HCT116 (cell line): ENCODE measurements at regions not wholly inside any gene's neighbourhood (a gene's known extent, or its start where the extent isn't known, plus 50 kb on each side); places are given as distances from the start of the nearest gene placed in this dataset.

Source experiments
- EZH2 ChIP-seq: fragments of 200-600 bp; sonication (generic); IDR thresholded peaks from 2 replicates; pipeline ENCODE4 v1.6.1; 2017; ENCODE audit warnings: antibody characterized with exemption, mixed run types
- EZH2phosphoT487 ChIP-seq: fragments of 200-600 bp; IDR thresholded peaks from 2 replicates; pipeline ENCODE4 v1.6.1; 2018; ENCODE audit warnings: antibody characterized with exemption, borderline replicate concordance
- JUND ChIP-seq: IDR thresholded peaks from 2 replicates; pipeline ENCODE4 v1.6.1; 2012
- MAX ChIP-seq: IDR thresholded peaks from 2 replicates; pipeline ENCODE4 v1.6.1; 2012
- POLR2AphosphoS5 ChIP-seq: IDR thresholded peaks from 2 replicates; pipeline ENCODE4 v1.6.1; 2011; ENCODE audit warnings: mild to moderate bottlenecking, low read depth, low read length, moderate library complexity
- REST ChIP-seq: IDR thresholded peaks from 2 replicates; pipeline ENCODE4 v1.6.1; 2012; ENCODE audit warnings: low read depth
- TF ChIP-seq, protein P1 (sequence below), 3 experiments: fragments of 200-600 bp in 1 of 3; sonication (generic) in 1 of 3; IDR thresholded peaks in 2 of 3; conservative IDR thresholded peaks in 1 of 3; 2 replicates each; pipeline ENCODE4 v1.5.1; 2012 to 2017; ENCODE audit warnings: low read depth in 2 of 3, low read length in 2 of 3, antibody characterized with exemption in 1 of 3, borderline replicate concordance in 1 of 3, control low read depth in 1 of 3, mild to moderate bottlenecking in 1 of 3, mixed read lengths in 1 of 3, mixed run types in 1 of 3, moderate library complexity in 1 of 3; ENCODE audit not compliant: insufficient read depth in 1 of 3

DNA sequence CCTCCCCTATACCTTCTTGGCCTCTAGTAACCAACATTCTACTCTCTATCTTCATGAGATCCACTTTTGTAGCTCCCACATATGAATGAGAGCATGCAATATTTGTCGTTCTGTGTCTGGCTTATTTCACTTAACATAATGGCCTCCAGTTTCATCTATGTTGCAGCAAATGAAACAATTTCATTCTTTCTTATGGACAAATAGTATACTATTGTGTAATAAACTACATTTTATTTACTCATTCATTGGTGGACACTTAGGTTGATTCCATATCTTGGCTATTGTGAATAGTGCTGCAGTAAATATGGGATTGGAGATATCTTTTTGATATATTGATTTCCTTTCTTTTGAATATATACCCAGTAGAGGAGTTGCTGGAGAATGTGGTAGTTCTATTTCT, 151.1 kb downstream of the JRKL start:
- TF ChIP-seq, protein P1, sequence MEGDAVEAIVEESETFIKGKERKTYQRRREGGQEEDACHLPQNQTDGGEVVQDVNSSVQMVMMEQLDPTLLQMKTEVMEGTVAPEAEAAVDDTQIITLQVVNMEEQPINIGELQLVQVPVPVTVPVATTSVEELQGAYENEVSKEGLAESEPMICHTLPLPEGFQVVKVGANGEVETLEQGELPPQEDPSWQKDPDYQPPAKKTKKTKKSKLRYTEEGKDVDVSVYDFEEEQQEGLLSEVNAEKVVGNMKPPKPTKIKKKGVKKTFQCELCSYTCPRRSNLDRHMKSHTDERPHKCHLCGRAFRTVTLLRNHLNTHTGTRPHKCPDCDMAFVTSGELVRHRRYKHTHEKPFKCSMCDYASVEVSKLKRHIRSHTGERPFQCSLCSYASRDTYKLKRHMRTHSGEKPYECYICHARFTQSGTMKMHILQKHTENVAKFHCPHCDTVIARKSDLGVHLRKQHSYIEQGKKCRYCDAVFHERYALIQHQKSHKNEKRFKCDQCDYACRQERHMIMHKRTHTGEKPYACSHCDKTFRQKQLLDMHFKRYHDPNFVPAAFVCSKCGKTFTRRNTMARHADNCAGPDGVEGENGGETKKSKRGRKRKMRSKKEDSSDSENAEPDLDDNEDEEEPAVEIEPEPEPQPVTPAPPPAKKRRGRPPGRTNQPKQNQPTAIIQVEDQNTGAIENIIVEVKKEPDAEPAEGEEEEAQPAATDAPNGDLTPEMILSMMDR (IDR thresholded peaks at IDR 0.05 in 2 of 3, conservative IDR thresholded peaks at IDR 0.05 in 1 of 3; ENCODE audit: borderline replicate concordance in 1 of 3, insufficient read depth in 1 of 3, low read depth in 2 of 3, low read length in 2 of 3), result no peak
- TF ChIP-seq REST, result no peak
- no peak for TF ChIP-seq JUND
- TF ChIP-seq POLR2AphosphoS5, result no peak
- no peak for TF ChIP-seq MAX
- TF ChIP-seq EZH2phosphoT487, result no peak
- no peak for TF ChIP-seq EZH2
